Pons (tissue), 1 donor: ENCODE measurements at regions not wholly inside any gene's neighbourhood (a gene's known extent, or its start where the extent isn't known, plus 50 kb on each side); places are given as distances from the start of the nearest gene placed in this dataset.

ENCODE experiments used
- DNase-seq: peaks from one replicate; pipeline ENCODE4 v3.0.0-alpha.2; 2016; ENCODE audit warnings: low spot score

DNA sequence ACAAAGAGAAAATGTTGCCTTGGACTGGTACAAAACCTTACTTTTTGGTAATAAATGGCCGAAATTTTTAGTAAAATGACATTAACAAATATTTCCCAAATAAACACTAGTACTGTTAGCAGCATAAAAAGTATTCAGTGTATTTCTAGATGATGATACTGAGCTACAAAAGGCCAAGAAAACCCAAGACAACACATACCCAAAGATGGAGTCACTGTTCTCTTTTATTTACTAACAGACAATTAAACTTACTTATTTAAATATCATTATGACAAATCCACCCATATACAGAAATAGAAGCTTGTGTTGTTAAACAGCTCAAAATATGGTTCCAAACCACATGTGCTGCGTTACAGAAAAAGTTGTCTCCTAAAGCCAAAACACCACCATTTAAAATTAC, 239.9 kb downstream of the ZEB2 start:
- no peak for DNase-seq

DNA sequence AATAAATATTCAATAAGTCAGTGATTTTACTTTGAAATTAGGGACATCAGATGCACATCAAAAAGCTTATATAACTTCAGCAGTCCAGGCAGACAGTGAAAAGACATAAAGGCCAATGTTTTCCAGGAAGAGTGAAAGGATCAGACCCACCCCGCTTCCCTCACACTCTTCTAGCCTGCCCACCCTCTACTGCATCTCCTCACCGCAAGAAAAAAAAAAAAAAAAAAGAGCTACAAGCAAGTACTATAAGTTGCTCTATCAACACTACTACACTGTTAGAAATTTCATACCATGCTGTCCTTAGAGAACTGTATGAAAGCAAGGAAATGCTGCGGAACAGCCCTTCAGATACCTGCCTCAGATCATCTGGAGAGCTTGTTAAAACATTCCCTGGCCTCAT, 240.8 kb downstream of the ZEB2 start:
- no peak for DNase-seq

DNA sequence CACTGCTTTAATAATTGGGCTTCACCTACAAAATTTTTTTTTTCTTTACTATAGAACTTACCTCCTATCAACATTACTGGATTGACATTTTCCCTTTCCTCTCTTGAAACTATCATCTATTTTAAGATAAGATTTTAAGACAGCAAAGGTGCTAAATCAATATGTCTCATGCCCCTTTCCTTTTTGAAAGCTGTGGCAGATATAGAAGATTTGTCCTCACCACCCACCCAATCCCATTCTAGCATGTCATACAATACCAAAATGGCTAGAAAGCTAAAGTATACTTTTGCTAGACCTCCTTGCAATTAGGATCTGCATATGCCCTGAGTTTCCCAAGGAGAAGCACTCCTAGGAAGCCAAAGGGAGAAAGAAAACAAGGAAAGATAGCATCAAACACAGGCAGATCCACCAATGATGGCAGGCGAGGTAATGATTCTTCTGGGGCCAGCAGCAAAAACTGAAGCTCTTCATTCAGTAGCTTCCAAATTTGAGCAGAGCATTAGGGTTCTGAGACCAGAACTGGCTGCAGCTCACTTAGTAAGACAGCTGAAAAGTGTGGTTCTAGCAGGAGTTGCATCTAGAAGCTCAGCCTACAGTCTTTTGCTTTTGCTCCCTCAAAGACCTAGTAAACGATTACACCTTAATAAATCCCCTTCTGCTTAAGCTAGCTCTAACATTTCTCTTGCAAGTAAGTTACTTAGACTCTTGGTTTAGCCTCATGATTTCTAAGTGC, 242.1 kb downstream of the ZEB2 start:
- DNase-seq, result no peak

DNA sequence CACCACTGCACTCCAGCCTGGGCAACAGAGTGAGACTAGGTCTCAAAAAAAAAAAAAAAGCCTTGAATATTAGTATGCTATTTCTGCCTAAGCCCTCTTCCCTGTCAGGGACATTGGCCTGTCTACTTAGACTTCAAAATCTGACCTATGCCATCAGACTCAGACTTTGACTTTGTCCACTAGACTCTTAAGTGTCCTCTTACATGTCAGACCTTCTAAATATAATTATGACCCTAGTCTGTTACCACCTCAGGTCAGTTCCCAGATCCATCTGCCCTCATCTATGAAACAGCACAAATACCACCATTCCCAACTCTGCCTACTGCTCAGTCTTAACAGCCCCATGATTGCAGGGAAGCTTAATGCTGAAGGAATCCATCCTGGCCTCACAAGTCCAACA, 244.6 kb downstream of the ZEB2 start:
- no peak for DNase-seq

DNA sequence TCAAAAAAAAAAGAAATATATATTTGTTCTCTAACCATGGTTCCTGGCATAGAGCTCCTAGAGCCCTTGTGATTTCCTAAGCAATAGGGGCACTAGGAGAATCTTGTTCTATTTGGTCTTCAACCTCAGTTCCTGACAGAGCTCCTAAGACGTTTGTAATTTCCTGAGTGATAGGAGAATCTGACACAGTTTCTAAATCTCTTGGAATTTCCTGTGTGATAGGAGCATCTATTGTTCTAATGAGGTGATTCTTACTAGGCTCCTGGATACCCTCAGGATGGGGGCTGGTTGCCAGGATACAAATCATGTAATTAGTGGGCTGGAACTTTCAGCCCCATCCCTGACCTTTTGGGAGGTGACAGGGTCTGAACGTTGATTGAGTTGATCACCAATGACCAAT, 245.8 kb downstream of the ZEB2 start:
- DNase-seq, result no peak

DNA sequence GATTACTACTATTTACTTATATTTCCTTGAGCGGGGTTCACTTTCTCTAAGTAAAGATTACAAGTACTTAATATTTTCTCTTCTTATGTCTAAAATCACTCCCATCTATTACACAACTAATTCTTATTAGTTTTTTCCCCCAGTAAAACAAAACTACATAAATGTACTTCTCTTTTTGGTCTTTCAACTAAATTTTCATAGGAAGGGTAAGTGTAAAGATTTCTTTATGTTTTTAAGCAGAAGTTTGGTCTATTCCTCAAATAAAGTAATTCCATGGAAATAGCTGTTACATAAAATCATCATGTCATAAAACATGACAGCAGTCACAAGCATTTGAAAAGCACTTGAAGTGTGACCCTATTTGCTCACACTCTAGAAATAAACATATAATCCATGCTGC, 249.0 kb downstream of the ZEB2 start:
- DNase-seq, result no peak

DNA sequence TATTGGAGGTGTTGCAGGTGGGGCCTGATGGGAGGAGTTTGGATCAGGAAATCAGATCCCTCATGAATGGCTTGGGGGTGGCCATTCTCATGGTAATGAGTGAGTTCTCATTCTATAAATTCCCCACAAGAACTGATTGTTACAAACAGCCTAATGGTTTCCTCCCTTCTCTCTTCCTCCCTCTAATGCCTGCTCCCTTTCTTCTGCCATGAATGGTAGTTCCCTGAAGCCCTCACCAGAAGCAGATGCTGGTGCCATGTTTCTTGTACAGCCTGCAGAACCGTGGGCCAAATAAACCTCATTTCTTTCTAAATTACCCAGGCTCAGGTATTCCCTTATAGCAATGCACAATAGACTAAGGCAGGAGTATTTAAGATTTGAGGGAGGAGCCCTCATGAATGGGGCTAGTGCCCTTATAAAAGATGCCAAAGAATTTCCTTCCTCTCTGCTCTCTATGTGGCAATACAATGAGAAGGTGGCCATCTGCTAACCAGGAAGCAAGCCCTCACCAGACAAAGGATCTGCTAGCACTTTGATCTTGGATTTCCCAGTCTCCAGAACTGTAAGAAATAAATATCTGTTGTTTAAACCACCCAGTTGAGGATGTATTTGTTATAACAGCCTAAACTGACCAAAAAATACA, 251.8 kb downstream of the ZEB2 start:
- DNase-seq, result no peak

DNA sequence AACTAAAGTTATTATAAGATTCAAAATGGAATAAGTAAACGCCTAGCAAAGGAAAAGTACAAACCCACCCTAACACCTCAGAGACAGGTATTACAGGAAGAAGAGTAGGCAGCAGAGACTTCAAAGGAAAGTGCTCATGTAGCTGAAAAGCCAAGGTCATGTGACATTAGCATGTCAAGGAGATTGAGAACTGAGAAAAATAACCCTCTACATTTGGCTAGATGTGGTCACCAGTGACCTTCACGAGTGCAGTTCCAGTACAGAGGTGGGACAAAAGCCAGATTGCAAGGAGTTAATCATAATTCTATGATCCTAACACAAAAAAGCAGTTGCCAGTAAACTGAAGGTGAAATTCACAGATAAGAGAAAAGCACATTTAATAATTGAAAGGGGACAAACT, 252.7 kb downstream of the ZEB2 start:
- no peak for DNase-seq

DNA sequence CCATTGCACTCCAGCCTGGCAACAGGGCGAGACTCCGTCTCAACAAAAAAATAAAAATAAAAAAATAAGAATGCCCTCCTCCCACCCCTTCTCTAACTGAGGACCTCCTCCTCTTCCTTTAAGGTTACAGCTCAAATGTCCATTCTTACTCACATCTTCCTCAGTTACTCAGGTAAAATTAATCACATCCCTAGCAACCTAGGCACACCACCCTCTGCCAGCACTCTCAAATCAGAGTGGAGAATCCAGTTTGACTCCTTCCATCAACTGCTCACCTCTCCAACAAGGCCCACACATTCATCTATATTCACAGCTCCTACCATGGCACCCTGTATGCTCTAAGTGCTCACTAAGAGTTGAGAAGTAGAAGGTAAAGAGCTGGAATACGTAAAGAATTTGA, 254.3 kb downstream of the ZEB2 start:
- DNase-seq, result no peak

DNA sequence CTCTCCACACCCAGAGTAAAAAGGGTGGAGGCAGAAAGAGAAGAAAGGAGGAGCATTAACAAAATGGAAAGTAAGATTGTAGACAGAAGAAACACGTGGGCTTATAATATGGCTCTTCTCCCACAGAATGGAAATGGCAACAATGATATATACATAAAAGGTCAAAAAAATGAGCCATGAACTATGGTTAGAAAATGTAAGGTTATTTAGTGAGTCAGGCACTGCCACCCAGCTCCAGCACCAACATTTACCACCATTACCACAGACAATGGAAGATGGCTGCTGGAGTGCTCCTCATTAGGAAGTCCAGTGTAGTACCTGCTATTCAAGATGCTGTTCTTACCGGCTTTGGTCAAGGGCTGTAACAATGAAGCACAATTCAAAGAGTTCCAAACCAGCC, 258.0 kb downstream of the ZEB2 start:
- no peak for DNase-seq

DNA sequence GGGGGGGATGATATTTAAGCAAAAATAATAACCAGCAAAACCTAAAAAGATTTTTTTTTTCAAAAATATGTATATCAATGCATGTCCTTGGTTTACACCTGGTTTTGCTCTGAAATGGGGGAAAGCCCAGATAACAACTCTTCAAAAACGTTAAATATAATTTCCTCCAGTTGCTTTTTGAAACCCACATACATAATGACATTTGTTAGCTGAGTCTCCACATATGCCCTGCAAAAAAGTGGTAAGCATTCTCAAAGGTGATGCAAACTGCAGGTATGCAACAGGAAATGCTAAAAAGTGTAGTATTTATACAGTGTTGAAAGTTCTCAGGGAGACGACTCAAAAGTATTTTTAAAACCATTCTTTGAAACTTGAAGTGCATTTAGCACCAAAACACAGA, 258.6 kb downstream of the ZEB2 start:
- DNase-seq, result no peak

DNA sequence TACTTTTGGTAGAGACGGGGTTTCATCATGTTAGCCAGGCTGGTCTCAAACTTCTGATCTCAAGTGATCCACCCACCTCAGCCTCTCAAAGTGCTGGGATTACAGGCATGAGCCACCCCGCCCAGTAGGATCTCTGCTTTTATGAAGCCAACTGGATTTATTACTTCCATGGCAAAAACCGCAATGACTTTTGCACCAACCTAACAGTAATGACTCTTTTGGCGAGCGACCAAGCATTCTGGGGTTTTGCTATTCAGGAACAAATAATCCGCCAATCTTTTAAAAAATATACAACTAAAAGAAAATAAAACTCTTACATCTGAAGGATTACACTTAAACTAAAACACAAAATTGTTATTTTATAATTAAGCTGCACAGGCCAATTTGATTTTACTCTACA, 260.6 kb downstream of the ZEB2 start:
- DNase-seq, result no peak

DNA sequence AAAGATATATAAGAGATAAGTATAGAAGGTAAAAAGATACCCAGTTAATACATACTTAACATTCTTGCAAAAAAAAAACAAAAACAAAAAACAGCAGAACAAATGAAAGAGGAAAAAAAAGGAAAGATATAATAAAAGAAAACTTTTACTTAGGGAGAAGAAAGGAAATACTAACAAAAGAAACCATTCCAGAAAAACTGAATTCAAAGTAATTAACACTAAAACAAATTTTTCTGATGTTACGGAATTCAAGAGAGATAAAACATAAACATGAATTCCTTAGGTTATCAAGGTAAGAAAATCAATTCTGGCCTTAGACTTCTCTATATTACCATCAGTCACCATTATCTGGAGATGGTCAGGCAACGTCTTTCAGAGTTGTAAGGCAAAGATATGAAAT, 261.8 kb downstream of the ZEB2 start:
- DNase-seq, result no peak

DNA sequence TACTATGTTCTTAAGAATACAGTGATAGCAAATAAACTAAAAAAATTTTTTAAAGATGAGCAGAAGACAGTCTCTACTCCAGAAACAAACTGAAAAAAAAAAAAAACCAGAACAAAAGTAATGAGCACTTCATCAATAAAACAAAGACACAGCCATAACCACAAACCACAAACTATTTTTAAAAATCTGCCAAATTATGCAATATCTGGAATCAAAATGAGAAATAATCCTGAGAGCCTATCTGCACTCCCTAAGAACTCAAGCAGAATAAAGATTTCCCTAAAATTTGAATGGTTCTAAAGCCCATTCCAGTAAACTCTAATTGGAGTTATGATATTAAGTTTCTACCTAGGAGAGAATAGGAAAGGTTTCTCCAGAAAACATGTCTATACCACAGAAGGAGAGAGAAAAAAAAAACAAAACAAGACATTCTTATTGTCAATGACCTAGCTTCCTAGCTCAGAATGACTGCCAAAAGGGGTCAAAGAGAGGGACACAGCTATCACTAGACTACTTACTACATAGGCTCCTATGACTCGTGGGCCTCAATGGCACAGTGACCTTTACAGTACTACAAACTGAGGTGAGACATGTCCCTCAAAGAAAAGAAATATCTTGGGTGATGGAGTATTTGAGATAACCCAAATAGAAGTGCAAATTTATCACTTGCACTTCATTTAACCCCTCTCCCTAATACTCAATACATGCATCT, 262.8 kb downstream of the ZEB2 start:
- no peak for DNase-seq

DNA sequence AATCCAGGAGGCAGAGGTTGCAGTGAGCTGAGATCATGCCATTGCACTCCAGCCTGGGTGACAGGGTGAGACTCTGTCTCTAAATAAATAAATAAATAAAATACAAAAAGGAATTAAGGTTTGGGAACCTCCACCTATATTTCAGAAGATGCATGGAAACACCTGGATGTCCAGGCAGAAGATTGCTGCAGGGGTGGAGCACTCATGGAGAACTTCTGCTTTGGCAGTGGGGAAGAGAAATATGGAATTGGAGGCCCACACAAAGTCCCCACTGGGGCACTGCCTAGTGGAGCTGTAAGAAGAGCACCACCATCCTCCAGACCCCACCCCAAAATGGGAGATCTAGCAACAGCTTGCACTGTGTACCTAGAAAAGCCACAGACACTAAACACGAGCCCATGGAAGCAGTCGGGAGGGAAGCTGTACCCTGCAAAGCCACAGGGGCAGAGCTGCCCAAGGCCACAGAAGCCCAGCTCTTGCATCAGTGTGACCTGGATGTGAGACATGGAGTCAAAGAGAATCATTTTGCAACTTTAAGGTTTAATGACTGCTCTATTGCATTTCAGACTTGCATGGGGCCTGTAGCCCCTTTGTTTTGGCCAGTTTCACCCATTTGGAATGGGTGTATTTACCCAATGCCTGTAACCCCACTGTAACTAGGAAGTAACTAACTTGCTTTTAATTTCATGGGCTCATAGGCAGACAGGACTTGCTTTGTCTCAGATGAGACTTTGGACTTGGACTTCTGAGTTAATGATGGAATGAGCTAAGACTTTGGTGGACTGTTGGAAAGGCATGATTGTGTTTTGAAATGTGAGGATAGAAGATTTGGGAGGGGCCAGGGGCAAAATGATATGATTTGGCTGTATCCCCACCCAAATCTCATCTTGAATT, 265.3 kb downstream of the ZEB2 start:
- no peak for DNase-seq

DNA sequence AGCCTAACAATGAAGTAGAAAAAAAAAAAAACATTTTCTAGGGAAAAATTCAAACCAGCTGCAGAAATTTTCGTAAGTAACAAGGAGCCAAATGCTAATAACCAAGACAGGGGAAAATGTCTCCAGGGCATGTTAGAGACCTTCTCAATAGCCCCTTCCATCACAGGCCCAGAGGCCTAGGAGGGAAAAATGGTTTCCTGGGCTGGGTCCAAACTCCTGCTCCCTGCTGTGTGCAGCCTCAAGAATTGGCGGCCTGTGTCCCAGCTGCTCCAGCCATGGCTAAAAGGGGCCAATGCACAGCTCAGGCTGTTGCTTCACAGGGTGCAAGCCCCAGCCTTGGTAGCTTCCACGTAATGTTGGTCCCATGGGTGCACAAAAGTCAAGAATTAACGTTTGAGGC, 266.2 kb downstream of the ZEB2 start:
- DNase-seq, result no peak

DNA sequence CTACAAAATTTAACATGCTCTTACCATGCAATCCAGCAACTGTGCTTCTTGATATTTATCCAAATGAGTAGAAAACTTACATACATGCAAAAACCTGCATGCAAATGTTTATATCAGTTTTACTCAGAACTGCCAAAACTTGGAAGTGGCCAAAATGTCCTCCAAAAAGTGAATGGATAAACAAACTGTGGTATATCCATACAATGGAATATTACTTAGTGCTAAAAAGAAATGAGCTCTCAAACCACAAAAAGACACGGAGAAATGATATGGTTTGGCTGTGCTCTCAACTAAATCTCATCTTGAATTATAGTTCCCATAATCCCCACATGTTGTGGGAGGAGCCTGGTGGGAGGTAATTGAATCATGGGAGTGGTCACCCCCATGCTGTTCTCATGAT, 267.2 kb downstream of the ZEB2 start:
- no peak for DNase-seq

DNA sequence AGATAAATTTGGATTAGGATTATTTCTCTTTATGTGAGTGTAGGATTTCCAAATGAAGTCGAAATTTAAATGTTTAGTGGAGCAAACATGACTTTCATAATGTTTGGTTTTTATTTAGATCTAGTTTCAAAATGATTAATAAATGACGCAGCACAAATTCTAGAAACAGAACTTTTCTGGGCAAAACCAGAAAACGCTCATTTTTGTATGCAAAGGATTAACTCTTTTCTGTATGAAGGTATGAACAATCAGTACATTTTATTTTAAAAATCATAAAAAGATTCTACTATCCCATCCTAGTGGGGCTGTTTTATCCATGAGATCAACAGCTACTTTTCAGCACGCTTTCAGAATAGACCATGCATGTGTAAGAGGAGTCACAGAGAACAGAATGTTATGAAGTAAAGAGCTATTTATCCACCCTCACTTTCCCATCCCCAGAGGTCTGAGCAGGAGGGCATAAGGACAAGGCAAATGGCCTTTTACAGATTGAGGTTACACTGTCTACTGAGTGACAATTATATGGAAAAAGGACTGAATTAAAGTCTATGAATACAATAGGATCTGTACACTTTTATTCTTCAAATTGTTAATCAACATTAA, 270.8 kb downstream of the ZEB2 start:
- DNase-seq, result no peak

DNA sequence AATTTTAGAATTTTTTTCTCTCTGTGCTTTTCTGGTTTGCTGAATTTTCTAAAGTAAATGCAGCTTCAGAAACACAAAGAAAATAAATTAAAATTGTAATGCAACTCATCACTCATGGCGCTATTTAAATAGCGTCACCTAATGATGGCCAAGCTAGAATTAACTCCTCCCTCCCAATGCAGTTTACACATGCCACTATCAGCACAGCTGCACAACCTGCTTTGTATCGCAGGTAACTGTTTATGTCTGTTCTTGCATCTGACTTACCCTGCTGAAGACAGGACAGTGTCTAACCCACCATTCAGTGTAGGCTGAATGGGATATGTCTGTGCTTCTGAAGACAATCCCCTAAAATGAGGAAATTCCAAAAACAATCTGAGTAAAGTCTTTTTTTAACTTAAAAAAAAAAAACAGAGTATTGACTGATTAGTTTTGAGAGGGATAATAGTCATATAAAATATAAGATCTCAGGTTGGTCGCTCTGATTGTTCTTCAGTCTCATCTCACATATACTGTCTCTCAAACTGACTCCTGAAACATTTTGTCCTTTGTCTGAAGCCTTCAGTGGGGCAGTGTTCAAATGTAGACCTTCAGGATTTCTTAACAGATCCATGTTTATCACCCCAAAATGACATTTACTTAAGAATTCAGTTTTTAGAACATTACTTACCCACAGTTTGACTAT, 271.4 kb downstream of the ZEB2 start:
- no peak for DNase-seq

DNA sequence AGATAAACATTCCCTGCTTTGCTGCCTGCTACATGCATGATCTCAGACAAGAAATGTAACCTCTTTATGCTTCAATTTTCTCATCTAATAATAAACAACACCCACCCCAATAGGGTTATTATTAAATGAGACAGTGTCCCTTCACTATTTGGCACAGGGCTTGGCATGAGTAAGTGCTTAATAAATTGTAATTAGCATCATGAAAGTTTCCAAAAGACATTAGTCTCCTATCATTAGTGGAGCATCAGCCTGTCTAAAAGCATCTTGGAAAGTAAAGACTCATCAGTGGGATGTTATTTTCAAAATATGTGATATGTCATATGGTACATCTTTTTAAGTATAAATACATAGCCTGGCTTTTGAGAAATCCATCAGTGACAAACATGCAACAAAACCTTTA, 275.0 kb downstream of the ZEB2 start:
- DNase-seq, result no peak

DNA sequence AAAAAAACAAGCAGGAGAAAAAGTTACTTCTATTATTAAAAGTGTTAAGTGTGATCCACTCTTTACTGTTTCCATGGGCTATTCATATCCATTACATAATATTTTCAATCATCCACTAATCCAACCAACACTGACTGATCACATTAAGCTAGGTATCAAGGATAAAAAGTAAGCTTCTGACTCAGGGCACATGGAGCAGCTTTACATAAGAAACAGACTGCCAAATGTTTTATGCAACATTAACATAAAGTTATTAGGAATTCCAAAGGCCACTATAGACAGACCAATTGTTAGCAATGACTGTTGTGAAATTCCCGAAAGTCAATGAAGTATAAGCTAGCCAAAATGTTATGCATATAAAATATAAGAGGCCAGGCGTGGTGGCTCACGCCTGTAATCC, 277.6 kb downstream of the ZEB2 start:
- DNase-seq, result no peak
